Trophoblast cell (in vitro differentiated cells and primary cell): ENCODE measurements at regions not wholly inside any gene's neighbourhood (a gene's known extent, or its start where the extent isn't known, plus 50 kb on each side); places are given as distances from the start of the nearest gene placed in this dataset.

Source experiments
- DNase-seq, 2 donors: peaks; one replicate each; pipeline ENCODE4 v3.0.0-alpha.2; 2016
- H2AFZ ChIP-seq: 2 replicates; pipeline ENCODE4 v1.6.1; 2013; ENCODE audit warnings: low read length, moderate library complexity, mild to moderate bottlenecking; ENCODE audit not compliant: insufficient read depth, poor library complexity
- H2AK5ac ChIP-seq: 2 replicates; pipeline ENCODE4 v1.6.1; 2013; ENCODE audit warnings: mild to moderate bottlenecking, low read length
- H2BK120ac ChIP-seq: 2 replicates; pipeline ENCODE4 v1.6.1; 2013; ENCODE audit warnings: low read length, mild to moderate bottlenecking, moderate library complexity; ENCODE audit not compliant: insufficient read depth, poor library complexity
- H2BK12ac ChIP-seq: 2 replicates; pipeline ENCODE4 v1.6.1; 2013; ENCODE audit warnings: mild to moderate bottlenecking, low read length, moderate library complexity
- H2BK5ac ChIP-seq: 2 replicates; pipeline ENCODE4 v1.6.1; 2013; ENCODE audit warnings: low read length, low read depth, moderate library complexity, mild to moderate bottlenecking; ENCODE audit not compliant: poor library complexity
- H3K14ac ChIP-seq: 2 replicates; pipeline ENCODE4 v1.6.1; 2013; ENCODE audit warnings: mild to moderate bottlenecking, low read length
- H3K18ac ChIP-seq: 2 replicates; pipeline ENCODE4 v1.6.1; 2013; ENCODE audit warnings: mild to moderate bottlenecking, low read length
- H3K23ac ChIP-seq: 2 replicates; pipeline ENCODE4 v1.6.1; 2013; ENCODE audit warnings: low read length
- H3K27ac ChIP-seq: 2 replicates; pipeline ENCODE4 v1.5.1; 2013; ENCODE audit warnings: low read depth, mild to moderate bottlenecking, inconsistent platforms, low read length, moderate library complexity
- H3K27me3 ChIP-seq: 2 replicates; pipeline ENCODE4 v1.6.1; 2013; ENCODE audit warnings: inconsistent platforms, mild to moderate bottlenecking, low read length, moderate library complexity; ENCODE audit not compliant: insufficient read depth
- H3K36me3 ChIP-seq, 2 experiments: 1 replicate in 1 of 2; 2 replicates in 1 of 2; pipeline ENCODE4 v1.6.1; 2013; ENCODE audit warnings: low read length in 2 of 2, mild to moderate bottlenecking in 2 of 2, moderate library complexity in 1 of 2; ENCODE audit not compliant: insufficient read depth in 2 of 2, control insufficient read depth in 1 of 2
- H3K4ac ChIP-seq: 2 replicates; pipeline ENCODE4 v1.6.1; 2013; ENCODE audit warnings: low read depth, mild to moderate bottlenecking, low read length, moderate library complexity
- H3K4me1 ChIP-seq, 2 experiments: 1 replicate in 1 of 2; 2 replicates in 1 of 2; pipeline ENCODE4 v1.6.1; 2013; ENCODE audit warnings: low read length in 2 of 2, mild to moderate bottlenecking in 2 of 2, moderate library complexity in 1 of 2; ENCODE audit not compliant: insufficient read depth in 2 of 2, control insufficient read depth in 1 of 2
- H3K4me2 ChIP-seq: 2 replicates; pipeline ENCODE4 v1.6.1; 2013; ENCODE audit warnings: inconsistent platforms, mild to moderate bottlenecking, low read length, moderate library complexity
- H3K4me3 ChIP-seq: 2 replicates; pipeline ENCODE4 v1.5.1; 2013; ENCODE audit warnings: mild to moderate bottlenecking, low read depth, low read length, inconsistent platforms
- H3K79me1 ChIP-seq: one replicate; pipeline ENCODE4 v1.6.1; 2013; ENCODE audit warnings: low read length
- H3K79me2 ChIP-seq: 2 replicates; pipeline ENCODE4 v1.6.1; 2013; ENCODE audit warnings: low read length, mild to moderate bottlenecking; ENCODE audit not compliant: control insufficient read depth, insufficient read depth, poor library complexity
- H3K9ac ChIP-seq: 2 replicates; pipeline ENCODE4 v1.6.1; 2013; ENCODE audit warnings: mild to moderate bottlenecking, low read length
- H3K9me3 ChIP-seq: 2 replicates; pipeline ENCODE4 v1.6.1; 2013; ENCODE audit warnings: low read depth, mild to moderate bottlenecking, control low read depth, inconsistent platforms, low read length; ENCODE audit not compliant: insufficient read depth
- H4K12ac ChIP-seq: 2 replicates; pipeline ENCODE4 v1.6.1; 2013; ENCODE audit warnings: low read depth, mild to moderate bottlenecking, low read length, moderate library complexity
- H4K8ac ChIP-seq: 2 replicates; pipeline ENCODE4 v1.6.1; 2013; ENCODE audit warnings: low read depth, mild to moderate bottlenecking, low read length, moderate library complexity
- H4K91ac ChIP-seq: one replicate; pipeline ENCODE4 v1.6.1; 2013; ENCODE audit warnings: low read depth, mild to moderate bottlenecking, low read length, moderate library complexity
- WGBS: extraction: QIAGEN DNeasy Blood & Tissue Kit; methylation state at CpG from one replicate; pipeline ENCODE4 v1.1.7; 2013; ENCODE audit warnings: missing lambda C conversion rate; ENCODE audit not compliant: insufficient read length, insufficient coverage; ENCODE audit errors: extremely low coverage; 5-methylcytosine and 5-hydroxymethylcytosine counted together

DNA sequence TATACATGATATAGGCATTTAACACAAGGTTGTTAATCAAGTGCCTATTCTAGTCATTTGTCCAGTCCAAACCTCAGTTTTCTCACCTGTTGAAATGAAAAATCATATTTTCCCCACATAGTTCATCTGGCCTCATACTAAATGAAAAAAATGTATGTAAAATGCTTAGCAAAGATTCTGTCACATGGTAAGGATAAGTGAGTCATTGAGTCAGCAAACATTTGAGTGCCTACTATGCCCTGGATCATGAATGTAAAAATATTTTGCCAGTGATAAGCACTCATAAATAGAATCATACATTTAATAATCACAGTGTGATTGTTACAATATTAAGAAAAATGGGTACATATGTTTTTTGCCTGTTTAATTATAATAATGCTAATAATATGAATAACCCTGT lies 181.2 kb upstream of the PAPPA start:
- no peak overlapping the region for H3K14ac ChIP-seq
- no peak for DNase-seq
- H2BK12ac ChIP-seq: no peak overlapping the region
- H3K79me2 ChIP-seq: no peaks in the 10 kb centered on the region
- H4K8ac ChIP-seq: no peak overlapping the region
- no peak overlapping the region for H4K91ac ChIP-seq
- H3K79me1 ChIP-seq: no peaks in the 10 kb centered on the region
- H3K4me3 ChIP-seq: no peak overlapping the region
- H3K27ac ChIP-seq: no peak overlapping the region
- no peak overlapping the region for H4K12ac ChIP-seq
- H2AFZ ChIP-seq: no peak overlapping the region
- no peaks in the 10 kb centered on the region for H3K27me3 ChIP-seq
- H3K36me3 ChIP-seq: no peaks in the 10 kb centered on the region
- H2BK5ac ChIP-seq: no peak overlapping the region
- H3K9me3 ChIP-seq: peaks cover 2% of the 10 kb centered on the region
- no peak overlapping the region for H3K18ac ChIP-seq
- H3K4ac ChIP-seq: no peak overlapping the region
- no peak overlapping the region for H3K9ac ChIP-seq
- no peak overlapping the region for H2AK5ac ChIP-seq
- no peak overlapping the region for H2BK120ac ChIP-seq
- no peak overlapping the region for H3K23ac ChIP-seq
- H3K4me1 ChIP-seq: no peaks in the 10 kb centered on the region
- no peak overlapping the region for H3K4me2 ChIP-seq

DNA sequence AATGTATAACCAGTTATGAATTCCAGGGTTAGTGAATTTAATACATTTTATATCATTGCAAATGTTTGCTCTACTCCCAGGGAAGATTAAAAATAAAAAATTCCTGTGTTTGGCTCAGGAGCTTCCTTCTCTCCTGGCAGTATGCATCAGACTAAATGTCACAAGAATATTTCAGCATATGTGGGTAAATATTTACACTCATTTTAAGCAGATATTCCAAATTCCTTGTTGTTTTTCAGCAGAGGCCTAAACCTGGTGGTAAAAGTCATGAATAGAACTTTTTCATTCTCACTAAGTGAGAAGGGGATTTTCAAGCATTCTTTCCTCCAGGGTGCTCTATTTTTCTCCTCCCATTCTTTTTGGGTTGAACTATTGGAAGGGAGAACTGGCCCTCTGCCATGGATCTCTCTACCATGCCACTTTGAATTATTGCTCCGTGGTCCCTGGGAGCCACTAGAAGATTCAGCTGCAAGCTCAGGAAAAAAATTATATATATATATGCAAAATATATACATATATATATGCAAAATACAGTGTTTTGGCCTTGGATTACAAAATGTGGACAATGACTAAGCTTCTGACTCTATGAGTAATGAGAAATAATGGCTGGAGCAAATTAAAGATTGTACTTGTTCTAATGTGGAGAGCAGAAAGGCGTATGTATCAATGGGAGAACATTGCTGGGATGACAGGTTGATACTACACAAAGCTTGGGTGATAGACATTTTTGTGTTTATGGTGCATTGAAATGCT lies 180.6 kb upstream of the PAPPA start:
- no peak overlapping the region for H3K23ac ChIP-seq
- no peak overlapping the region for H2BK120ac ChIP-seq
- WGBS: no CpG with 5 or more reads among the region's 2 CpGs
- DNase-seq: peak in 1 of 2 donors; percentile 82
- no peak overlapping the region for H2AK5ac ChIP-seq
- no peak overlapping the region for H3K4me3 ChIP-seq
- H4K91ac ChIP-seq: no peak overlapping the region
- no peaks in the 10 kb centered on the region for H3K79me2 ChIP-seq
- H3K4me2 ChIP-seq: no peak overlapping the region
- no peaks in the 10 kb centered on the region for H3K79me1 ChIP-seq
- no peak overlapping the region for H3K9ac ChIP-seq
- no peak overlapping the region for H2AFZ ChIP-seq
- H2BK5ac ChIP-seq: no peak overlapping the region
- H3K9me3 ChIP-seq: no peaks in the 10 kb centered on the region
- no peak overlapping the region for H4K12ac ChIP-seq
- no peaks in the 10 kb centered on the region for H3K36me3 ChIP-seq
- H3K18ac ChIP-seq: no peak overlapping the region
- H2BK12ac ChIP-seq: no peak overlapping the region
- no peak overlapping the region for H4K8ac ChIP-seq
- H3K27me3 ChIP-seq: no peaks in the 10 kb centered on the region
- no peak overlapping the region for H3K14ac ChIP-seq
- H3K27ac ChIP-seq: no peak overlapping the region
- H3K4ac ChIP-seq: no peak overlapping the region
- no peaks in the 10 kb centered on the region for H3K4me1 ChIP-seq

DNA sequence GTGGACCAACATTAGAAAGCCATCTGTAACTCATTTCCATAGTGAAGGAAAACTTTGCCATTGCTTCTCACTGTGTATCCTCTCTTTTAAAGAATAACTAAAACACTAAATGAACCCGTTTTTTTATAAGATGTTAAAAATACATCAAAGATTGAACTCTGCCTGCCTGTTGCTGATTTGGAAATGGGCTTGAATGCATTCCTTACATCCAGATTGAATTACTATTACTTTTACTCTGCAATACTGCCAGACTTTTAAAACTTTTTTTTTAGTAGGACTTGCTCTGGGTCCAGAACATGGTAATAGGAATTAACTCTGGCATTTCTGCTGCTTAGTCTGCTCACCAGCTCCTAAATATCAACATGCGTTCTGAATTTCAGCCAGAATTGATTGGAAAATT lies 176.8 kb upstream of the PAPPA start:
- no peak overlapping the region for H2BK120ac ChIP-seq
- H3K9me3 ChIP-seq: no peaks in the 10 kb centered on the region
- H3K14ac ChIP-seq: no peak overlapping the region
- no peaks in the 10 kb centered on the region for H3K79me2 ChIP-seq
- H3K27ac ChIP-seq: no peak overlapping the region
- H3K9ac ChIP-seq: no peak overlapping the region
- H4K8ac ChIP-seq: no peak overlapping the region
- H2AFZ ChIP-seq: no peak overlapping the region
- H3K18ac ChIP-seq: no peak overlapping the region
- H3K27me3 ChIP-seq: no peaks in the 10 kb centered on the region
- H2BK5ac ChIP-seq: no peak overlapping the region
- no peak overlapping the region for H4K91ac ChIP-seq
- no peak overlapping the region for H2BK12ac ChIP-seq
- no peaks in the 10 kb centered on the region for H3K79me1 ChIP-seq
- no peak overlapping the region for H3K4me2 ChIP-seq
- H3K4ac ChIP-seq: no peak overlapping the region
- no peak overlapping the region for H2AK5ac ChIP-seq
- no CpG with 5 or more reads among the region's 2 CpGs for WGBS
- no peak for DNase-seq
- H3K4me1 ChIP-seq: no peaks in the 10 kb centered on the region
- H3K4me3 ChIP-seq: no peak overlapping the region
- no peak overlapping the region for H4K12ac ChIP-seq
- no peaks in the 10 kb centered on the region for H3K36me3 ChIP-seq
- no peak overlapping the region for H3K23ac ChIP-seq

DNA sequence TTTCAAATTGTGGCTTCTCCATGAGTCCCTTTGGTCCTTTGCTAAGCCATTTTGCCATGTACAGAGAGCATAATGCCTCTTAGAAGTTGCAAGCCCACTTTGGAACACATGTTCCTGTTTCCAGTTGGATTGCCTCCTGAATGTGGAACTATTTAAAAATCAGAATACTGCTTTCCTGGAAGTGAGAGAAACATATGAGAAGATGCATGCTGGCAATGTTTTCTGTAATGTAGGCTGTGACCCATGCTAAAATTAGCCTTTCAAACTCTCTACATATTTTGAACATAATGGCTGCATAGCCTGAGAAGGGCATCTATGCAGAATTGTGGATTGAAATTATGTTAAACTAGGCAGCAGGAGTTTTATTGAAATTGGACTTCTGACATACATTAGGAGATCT lies 175.5 kb upstream of the PAPPA start:
- Histone ChIP-seq H2AK5ac (no peak overlapping the region), H3K4me1 (no peaks in the 10 kb centered on the region), H3K14ac (no peak overlapping the region), H3K9ac (no peak overlapping the region), H2BK5ac (no peak overlapping the region), H3K27me3 (no peaks in the 10 kb centered on the region), H4K91ac (no peak overlapping the region), H3K27ac (no peak overlapping the region), H2AFZ (no peak overlapping the region), H3K4me2 (no peak overlapping the region), H3K79me1 (no peaks in the 10 kb centered on the region), H4K12ac (no peak overlapping the region), H3K9me3 (no peaks in the 10 kb centered on the region), H3K36me3 (no peaks in the 10 kb centered on the region), H3K4me3 (no peak overlapping the region), H3K4ac (no peak overlapping the region), H2BK12ac (no peak overlapping the region), H4K8ac (no peak overlapping the region), H3K23ac (no peak overlapping the region), H2BK120ac (no peak overlapping the region), H3K79me2 (no peaks in the 10 kb centered on the region), H3K18ac (no peak overlapping the region)
- DNase-seq: no peak
